HG02981 (cell line): ENCODE measurements at regions not wholly inside any gene's neighbourhood (a gene's known extent, or its start where the extent isn't known, plus 50 kb on each side); places are given as distances from the start of the nearest gene placed in this dataset.

ENCODE experiments used
- ATAC-seq: cut with Tn5 transposase; IDR thresholded peaks from one replicate; pipeline ENCODE4 v1.9.1; 2021; ENCODE audit warnings: mild to moderate bottlenecking, moderate library complexity; ENCODE audit not compliant: unreplicated experiment

DNA sequence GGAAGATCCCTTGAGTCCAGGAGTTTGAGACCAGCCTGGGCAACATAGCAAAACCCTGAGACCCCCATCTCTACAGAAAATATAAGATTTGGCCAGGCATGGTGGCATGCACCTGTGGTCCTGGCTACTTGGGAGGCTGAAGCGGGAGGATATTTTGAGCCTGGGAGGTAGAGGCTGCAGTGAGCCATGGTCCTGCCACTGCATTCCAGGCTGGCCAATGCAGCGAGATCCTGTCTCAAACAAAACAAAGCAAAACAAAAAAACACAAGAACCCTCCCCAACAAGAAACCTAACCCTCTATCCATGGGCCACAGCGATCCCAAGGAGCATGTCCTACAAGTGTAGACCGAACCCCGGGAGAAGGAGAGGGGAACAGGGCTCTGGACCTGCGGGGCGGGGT is 133.3 kb downstream of the MGAT5B start:
- ATAC-seq = no peak

DNA sequence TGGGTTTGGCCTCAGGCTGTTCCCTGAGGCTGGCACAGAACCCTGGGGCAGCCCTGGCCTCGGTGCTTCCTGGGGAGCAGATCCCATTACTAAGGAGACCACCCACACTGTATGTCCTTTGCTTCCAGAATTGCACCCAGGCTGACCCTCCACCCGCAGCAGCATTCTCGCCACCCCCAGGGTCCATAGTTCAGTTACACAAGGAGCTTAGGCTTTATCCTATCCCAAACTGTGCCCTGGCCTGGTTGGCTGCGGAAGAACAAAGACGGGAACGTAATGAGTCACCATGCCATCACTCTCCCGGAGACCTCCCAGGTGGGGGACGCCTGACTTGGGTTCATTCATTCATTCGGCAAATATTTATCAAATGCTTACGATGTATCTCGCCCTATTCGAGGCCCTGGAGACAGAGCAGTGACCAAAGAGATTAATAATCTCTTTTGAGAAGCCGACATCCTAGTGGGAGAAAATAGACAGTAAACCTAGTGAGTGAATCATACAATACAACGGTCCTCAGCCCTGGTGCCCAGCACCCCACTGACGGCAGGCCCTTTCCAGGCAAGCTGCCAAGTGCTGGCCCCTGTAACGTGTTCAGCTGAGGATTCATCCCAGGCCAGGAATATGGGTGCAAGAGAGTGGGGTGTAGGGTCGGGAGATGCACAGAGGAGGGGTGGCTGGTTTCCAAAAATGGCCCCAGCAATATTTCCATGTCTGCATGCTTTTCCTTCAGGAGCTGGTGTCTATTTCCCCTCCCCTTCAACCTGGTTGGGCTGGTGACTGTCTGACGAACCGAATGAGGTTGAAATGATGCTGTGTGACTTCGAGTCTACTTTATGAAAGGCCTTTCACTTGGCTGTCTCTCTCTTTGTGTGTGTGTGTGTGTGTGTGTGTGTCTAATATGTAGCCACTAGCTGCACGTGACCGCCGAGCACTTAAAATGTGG is 134.2 kb downstream of the MGAT5B start:
- ATAC-seq = no peak

DNA sequence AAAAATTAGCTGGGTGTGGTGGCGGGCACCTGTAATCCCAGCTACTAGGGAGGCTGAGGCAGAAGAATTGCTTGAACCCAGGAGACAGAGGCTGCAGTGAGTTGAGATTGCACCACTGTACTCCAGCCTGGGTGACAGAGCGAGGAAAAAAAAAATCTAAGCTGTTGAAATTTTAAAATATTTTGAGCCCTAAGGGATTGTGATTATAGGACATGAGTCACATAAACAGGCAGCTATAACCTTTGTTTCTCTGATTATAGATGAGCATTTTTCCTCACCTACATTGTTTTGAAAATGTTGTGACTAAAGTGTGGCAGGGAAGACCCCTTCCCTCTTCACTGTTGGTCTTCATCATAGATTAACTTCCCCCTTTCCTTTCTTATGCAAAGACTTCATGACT is 135.5 kb downstream of the MGAT5B start:
- ATAC-seq = no peak

DNA sequence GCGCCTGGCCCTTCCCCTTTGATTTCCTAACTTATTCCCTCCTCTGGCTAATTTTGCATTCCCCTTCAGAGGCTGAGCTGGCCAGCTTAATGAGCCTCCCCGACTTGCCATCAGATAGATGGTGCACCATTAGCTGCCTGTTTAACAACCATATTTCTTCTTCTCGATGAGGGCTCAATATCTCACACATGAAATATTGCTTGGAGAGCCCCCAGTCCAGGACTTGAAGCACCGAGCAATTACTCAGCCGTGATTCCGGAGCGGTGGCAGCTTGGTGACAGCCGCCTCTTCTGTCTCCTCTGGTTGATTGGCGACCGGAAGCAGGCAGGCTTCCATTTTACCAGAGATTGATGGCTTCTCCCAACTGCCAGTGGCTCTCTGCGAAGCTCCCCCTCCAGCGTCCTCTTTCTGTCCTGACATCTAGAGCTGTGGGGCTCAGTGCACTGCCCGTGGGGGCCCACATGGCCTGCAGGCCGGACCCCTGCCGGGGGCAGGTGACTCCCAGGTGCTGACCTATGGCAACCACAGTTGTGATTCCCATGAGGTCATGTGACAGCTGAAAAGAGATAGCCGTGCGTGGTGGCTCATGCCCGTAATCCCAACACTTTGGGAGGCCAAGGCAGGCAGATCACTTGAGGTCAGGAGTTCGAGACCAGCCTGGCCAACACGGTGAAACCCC is 133.7 kb upstream of the SEC14L1 start:
- no peak for ATAC-seq

DNA sequence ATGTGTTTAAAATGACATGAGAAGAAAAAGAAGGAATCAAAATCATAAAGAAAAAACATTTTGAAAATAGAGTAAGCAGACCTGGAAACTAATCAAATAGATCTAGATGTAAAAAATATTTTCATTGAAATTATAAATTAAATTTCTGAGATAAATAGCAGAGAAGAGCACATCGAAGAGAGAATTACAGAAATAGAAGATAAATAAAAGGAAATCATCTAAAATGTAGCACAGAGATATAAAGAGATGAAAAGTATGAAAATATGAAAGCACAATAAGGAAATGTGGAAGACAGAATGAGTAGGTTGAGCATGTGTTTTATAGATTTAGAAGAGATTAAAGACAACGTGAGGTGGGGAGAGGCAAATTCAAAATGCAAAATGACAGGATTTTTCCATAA is 130.9 kb upstream of the SEC14L1 start:
- no peak for ATAC-seq

- no peak for ATAC-seq
Observed at GRCh38 chr17:77010667-77011066, 130.1 kb upstream of the SEC14L1 start.

DNA sequence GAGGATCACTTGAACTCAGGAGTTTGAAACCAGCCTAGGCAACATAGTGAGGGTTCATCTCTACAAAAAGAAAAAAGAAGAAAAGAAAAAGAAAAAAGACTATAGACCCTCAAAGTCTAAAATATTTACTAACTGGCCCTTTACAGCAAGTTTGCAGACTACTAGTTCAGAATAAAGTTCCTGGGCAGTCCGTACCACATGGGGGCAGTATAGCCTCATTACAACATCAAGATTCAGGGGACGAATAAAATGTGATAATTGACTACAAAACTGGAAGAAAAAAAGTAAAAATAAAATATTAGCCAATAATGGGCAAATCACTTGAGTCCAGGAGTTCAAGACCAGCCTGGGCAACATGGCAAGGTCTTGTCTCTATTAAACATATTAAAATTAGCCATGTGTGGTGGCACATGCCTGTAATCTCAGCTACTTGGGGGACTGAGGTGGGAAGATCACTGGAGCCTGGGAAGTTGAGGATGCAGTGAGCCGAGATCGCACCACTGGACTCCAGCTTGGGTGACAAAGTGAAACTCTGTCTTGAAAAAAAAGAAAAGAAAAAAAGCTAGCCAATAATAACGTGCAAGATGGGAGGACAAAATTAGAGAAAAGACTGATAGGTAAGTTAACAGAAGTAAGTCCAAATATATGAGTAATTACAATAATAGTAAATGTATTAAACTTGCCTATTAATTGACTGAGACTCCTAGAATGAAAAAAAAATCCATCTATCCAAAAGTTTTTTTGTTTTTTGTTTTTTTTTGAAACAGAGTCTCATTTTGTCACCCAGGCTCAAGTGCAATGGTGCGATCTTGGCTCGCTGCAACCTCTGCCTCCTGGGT is 129.4 kb upstream of the SEC14L1 start:
- no peak for ATAC-seq

- no peak for ATAC-seq
Observed at GRCh38 chr17:77018504-77018903, 122.3 kb upstream of the SEC14L1 start.

DNA sequence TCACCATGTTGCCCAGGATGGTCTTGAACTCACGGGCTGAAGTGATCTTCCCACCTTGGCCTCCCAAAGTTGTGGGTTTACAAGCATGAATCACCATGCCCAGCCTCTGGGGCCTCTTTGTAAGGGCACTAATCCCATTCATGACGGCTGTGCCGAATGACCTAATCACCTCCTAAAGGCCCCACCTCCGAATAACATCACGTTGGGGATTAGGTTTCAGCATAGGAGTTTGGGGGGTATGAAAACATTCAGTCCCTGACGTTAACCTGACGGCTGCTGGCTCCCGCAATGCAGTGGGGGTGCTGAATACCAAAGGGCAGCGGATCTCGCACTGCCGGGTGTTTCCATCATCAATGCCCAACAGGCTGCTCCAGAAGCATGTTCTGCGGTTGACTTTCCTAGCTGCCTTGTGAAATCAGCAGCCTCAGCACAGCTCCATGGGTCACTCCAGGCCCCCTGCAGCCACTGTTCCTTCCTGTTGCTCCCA is 120.8 kb upstream of the SEC14L1 start:
- ATAC-seq = no peak

DNA sequence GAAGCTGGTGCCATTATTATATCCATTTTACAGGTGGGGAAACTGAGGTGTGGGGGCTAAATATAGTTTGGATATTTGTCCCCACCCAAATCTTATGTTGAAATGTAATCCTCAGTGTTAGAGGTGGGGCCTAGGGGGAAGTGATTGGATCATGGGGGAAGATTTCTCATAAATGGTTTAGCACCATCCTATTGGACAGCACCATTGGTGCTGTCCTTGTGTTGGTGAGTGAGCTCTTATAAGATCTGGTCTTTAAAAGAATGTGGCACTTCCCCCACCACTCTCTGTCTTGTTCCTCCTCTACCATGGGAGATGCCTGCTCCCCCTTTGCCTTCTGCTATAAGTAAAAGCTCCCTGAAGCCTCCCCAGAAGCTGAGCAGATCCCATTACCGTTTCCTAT is 119.8 kb upstream of the SEC14L1 start:
- no peak for ATAC-seq

- ATAC-seq = no peak
Observed at GRCh38 chr17:77022766-77023165, 118.0 kb upstream of the SEC14L1 start.

GRCh38 chr17:77025781-77026180 is 115.0 kb upstream of the SEC14L1 start:
- no peak for ATAC-seq

DNA sequence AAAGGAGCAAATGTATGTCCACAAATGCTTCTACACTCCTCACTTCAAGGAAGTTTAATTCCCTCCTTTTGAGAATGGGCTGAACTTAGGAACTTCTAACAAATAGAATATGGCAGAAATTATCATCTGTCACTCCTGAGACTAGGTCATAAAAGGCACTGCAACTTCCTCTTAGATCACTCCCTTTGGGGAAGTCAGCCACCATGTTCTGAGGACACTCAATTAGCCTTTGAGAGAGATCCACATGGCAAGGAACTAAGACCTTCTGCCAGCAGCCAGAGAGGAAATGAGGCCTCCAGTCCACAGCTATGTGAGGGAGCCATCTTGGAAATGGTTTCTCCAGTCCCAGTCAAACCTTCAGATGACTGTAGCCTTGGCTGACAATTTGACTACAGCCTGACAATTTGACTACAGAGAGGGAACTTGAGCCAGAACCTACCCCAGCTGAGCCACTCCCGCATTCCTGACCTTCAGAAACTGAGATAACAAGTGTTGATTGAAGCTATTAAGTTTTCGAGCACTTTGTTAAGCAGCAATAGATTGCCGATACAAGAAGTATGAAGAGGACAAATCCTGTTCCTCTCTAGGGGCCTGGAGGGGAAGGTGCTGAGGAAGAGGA is 113.4 kb upstream of the SEC14L1 start:
- no peak for ATAC-seq

DNA sequence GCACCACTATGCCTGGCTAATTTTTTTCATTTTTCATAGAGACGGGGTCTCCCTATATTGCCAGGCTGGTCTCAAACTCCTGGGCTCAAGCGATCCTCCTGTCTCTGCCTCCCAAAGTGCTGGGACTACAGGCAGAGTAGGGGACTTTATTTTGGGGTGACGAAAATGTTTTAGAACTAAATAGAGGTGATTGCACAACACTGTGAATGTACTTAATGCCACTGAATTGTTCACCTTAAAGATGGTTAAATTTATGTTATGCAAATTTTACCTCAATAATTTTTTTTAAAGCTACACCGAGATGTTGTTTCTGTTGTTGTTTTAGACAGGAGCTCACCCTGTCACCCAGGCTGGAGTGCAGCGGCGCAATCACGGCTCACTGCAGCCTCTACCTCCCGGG is 111.9 kb upstream of the SEC14L1 start:
- ATAC-seq = no peak

- ATAC-seq = no peak
Observed at GRCh38 chr17:77032929-77033328, 107.8 kb upstream of the SEC14L1 start.

DNA sequence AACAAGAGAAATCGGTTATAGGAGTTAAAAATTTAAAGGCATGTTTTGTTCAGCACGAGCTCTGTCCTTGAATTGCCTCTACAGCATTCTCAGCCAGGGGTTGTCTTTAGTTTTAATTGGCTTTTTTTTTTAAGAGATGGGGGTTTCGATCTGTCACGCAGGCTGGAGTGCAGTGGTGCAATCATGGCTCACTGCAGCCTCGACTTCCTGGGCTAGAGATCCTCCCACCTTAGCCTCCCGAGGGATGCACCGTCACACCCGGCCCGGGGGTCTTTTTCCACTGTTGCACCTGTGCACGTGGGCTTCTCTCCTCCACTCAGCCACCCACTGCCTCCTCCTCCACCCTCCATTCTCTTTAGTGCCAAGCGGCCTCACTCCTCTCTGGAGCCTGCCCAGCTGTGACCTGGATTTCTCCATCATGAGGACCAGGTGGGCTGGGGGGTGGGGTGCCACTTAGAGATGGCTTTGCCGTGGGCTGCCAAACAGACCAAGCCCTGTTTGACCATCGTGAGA is 106.8 kb upstream of the SEC14L1 start:
- ATAC-seq = no peak

DNA sequence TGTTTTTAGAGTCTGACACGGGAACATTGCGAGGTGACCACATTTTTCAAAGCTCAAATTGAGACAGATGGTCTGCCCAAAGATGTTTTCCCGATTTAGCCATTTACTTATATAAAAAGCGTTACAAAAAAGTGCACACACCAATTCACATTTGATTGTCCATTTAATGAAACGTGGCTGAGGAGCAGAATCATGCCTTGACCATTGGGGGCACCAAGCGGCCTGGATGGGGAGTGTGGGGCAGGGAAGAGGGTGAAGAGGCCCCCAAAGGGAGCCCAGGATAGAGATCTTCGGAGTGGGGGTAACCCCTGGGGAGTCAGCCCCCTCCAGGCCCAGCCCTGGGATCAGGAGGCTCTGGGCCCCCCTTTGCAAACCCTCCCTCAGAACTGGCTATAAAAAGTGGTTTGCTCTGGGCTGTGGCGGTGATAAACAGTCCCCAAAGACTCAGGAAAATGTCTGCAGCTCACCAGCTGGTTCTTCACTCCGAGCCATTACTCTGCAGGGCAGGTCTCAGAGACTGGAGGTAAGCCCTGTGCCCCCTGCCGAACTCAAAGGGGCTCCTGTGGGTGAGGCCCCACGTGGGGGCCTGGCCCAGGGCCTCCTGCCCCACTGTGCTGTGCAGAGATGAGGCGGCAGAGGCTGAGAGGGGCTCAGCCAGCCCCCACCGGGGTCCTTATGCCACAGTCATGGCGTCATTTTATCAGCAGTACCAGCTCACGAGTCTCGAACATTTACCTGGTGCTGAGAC is 105.9 kb upstream of the SEC14L1 start:
- ATAC-seq = no peak

- no peak for ATAC-seq
Observed at GRCh38 chr17:77035526-77035925, 105.2 kb upstream of the SEC14L1 start.

GRCh38 chr17:77036136-77036840 is 104.5 kb upstream of the SEC14L1 start:
- no peak for ATAC-seq
